ENCODE measurements at regions not wholly inside any gene's neighbourhood (a gene's known extent, or its start where the extent isn't known, plus 50 kb on each side); places are given as distances from the start of the nearest gene placed in this dataset.

DNA sequence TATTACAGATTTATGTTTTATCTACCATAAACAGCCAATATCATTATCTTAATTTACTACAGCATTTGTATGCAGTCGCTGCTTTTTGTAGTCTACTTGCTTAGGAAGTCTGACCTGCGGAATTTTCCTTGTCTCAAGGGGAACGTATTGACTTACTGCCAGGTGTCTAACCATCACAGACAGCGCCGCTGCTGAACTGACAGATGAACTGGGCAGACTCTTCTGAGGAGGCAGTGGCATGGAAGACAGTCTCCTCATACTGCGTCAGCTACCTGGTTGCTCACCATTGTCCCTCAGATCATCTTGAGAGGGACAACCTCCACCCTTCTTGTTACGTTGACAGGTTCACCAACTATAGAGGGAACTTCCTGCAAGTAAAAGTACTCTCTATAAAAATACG lies 574.3 kb upstream of the ZNF462 start:
- TF ChIP-seq, protein P1, sequence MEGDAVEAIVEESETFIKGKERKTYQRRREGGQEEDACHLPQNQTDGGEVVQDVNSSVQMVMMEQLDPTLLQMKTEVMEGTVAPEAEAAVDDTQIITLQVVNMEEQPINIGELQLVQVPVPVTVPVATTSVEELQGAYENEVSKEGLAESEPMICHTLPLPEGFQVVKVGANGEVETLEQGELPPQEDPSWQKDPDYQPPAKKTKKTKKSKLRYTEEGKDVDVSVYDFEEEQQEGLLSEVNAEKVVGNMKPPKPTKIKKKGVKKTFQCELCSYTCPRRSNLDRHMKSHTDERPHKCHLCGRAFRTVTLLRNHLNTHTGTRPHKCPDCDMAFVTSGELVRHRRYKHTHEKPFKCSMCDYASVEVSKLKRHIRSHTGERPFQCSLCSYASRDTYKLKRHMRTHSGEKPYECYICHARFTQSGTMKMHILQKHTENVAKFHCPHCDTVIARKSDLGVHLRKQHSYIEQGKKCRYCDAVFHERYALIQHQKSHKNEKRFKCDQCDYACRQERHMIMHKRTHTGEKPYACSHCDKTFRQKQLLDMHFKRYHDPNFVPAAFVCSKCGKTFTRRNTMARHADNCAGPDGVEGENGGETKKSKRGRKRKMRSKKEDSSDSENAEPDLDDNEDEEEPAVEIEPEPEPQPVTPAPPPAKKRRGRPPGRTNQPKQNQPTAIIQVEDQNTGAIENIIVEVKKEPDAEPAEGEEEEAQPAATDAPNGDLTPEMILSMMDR (IDR thresholded peaks at IDR 0.05), result no peak
- Histone ChIP-seq H3K4me1 (ENCODE audit: low read depth) (no peaks in the 10 kb centered on the region), H3K4me3 (no peak overlapping the region), H3K36me3 (ENCODE audit: low read depth) (no peaks in the 10 kb centered on the region), H3K9me3 (no peaks in the 10 kb centered on the region)
- no peak for ATAC-seq
- no peak for DNase-seq
- intact Hi-C loops (cut with DNase I, micrococcal nuclease), result no loop called here

DNA sequence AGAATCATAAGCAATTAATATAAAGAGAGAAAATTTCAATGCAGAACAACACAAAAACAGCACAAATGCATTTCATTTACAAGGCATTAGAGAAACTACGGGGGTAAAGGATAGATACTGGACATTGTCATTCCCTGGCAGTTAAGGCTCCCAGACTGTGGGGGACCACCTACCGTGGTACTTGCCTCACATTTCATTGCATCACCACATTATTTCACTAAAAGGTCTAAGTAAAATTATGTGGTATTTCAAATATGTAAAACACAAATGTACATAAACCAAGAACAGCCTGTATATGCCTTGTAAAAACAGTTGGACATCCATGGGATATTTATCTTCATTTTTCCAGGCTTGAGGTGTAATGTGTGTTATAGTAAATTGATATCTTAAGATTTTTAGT lies 571.2 kb upstream of the ZNF462 start:
- Histone ChIP-seq H3K36me3 (ENCODE audit: low read depth) (no peaks in the 10 kb centered on the region), H3K4me1 (ENCODE audit: low read depth) (no peaks in the 10 kb centered on the region), H3K4me3 (no peak overlapping the region), H3K9me3 (no peaks in the 10 kb centered on the region)
- DNase-seq, result no peak
- TF ChIP-seq, protein P1 (IDR thresholded peaks at IDR 0.05), result no peak
- ATAC-seq, result no peak
- intact Hi-C loops (cut with DNase I, micrococcal nuclease), result no loop called here

DNA sequence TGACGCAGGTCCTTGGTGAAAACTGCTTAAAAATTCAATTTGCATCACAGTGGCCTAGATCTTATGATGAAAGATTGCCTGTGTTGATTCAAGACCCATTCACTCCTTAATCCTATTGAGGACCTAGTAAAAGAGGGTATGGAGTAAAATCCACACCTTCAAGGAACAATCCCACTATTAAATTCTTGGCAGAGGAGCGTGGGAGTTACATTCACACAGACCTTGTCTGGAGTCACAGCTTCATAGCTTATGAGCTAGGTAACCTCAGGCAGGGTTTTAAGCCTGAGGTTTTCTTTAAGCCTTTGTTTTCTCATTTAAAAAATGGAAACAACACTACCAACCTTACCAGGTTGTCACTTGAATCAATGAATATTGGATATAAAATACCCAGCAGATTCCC lies 566.5 kb upstream of the ZNF462 start:
- intact Hi-C loops (cut with DNase I, micrococcal nuclease), result no loop called here
- TF ChIP-seq, protein P1 (IDR thresholded peaks at IDR 0.05), result no peak
- ATAC-seq, result no peak
- Histone ChIP-seq H3K9me3 (no peaks in the 10 kb centered on the region), H3K4me1 (ENCODE audit: low read depth) (no peaks in the 10 kb centered on the region), H3K4me3 (no peak overlapping the region), H3K36me3 (ENCODE audit: low read depth) (no peaks in the 10 kb centered on the region)
- no peak for DNase-seq

DNA sequence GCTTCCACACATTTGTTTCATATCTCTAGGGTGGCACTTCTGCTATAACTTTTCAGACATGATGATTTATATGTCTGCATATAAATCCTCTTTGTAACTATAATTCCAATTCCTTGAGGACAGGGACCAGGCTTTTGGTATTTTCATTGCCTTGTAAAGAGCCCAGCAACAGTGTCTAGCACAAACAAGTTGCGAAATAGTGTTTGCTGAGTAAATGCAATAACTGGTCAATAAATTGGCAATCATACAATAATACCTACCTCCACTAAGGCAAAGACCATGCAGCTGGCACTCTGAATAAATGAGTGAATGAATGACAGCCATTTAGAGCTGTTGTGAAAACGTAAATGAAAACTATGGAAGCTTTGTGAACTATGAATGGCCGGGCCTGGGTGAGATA lies 564.0 kb upstream of the ZNF462 start:
- H3K4me1 ChIP-seq (ENCODE audit: low read depth), result no peaks in the 10 kb centered on the region
- TF ChIP-seq, protein P1 (IDR thresholded peaks at IDR 0.05), result no peak
- DNase-seq, result no peak
- H3K36me3 ChIP-seq (ENCODE audit: low read depth), result no peaks in the 10 kb centered on the region
- intact Hi-C loops (cut with DNase I, micrococcal nuclease), result no loop called here
- no peak for ATAC-seq
- no peak overlapping the region for H3K4me3 ChIP-seq
- H3K9me3 ChIP-seq, result no peaks in the 10 kb centered on the region

DNA sequence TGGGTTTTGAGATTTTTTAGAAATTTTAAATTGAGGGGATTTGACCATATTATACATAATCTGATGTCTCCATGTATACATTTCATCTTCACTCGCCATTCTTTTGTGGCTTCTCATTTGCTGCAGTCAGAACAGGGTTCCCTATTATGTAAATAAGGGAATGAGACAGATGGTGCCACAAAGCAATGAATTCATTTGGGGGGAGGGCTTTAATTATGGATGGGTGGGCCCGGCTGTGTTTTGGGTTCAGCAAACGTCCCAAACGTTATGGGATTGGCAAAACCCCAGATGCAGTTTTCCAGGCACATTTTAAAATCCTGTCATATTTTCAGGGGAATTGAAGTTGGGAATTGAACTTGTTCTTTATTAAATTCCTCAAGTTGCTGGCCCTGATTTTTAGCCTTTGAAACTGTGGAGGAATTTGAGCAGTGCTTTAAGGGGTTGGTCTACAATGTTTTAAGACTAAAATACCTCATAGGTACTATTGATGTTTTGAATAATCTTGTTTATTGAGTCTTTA lies 558.5 kb upstream of the ZNF462 start:
- H3K36me3 ChIP-seq (ENCODE audit: low read depth), result no peaks in the 10 kb centered on the region
- TF ChIP-seq, protein P1 (IDR thresholded peaks at IDR 0.05), result no peak
- intact Hi-C loops (cut with DNase I, micrococcal nuclease), result no loop called here

More for the DNA sequence above, 558.5 kb upstream of the ZNF462 start:
- Histone ChIP-seq H3K4me1 (ENCODE audit: low read depth) (no peaks in the 10 kb centered on the region), H3K4me3 (no peak overlapping the region), H3K9me3 (no peaks in the 10 kb centered on the region)
- no peak for ATAC-seq
- DNase-seq, result no peak
